ENCODE measurements at regions not wholly inside any gene's neighbourhood (a gene's known extent, or its start where the extent isn't known, plus 50 kb on each side); places are given as distances from the start of the nearest gene placed in this dataset.

- TF ChIP-seq CERS6 (CRISPR knock-in tag; IDR thresholded peaks at IDR 0.05) (no peak), NFIC (IDR thresholded peaks at IDR 0.05; ENCODE audit: low read length) (no peak), POLR2AphosphoS5 (IDR thresholded peaks at IDR 0.05; ENCODE audit: low read depth, low read length) (no peak), ZNF644 (CRISPR knock-in tag; IDR thresholded peaks at IDR 0.05; ENCODE audit: low read depth) (no peak), MYNN (CRISPR knock-in tag; IDR thresholded peaks at IDR 0.05; ENCODE audit: low read depth) (no peak)
Measured at GRCh38 chr11:44446366-44446762, 119.1 kb upstream of the CD82 start.
